HepG2 (cell line): ENCODE measurements at regions not wholly inside any gene's neighbourhood (a gene's known extent, or its start where the extent isn't known, plus 50 kb on each side); places are given as distances from the start of the nearest gene placed in this dataset.

Experiments used
- ATAC-seq: fragments of 200-7000 bp; cut with Tn5 transposase; 3 replicates; pipeline ENCODE4 v1.9.1; 2020; ENCODE audit warnings: mild to moderate bottlenecking, moderate library complexity
- BruUV-seq: library from RNA; stranded (reverse); fragments of 400-500 nt; replicated peaks from 2 replicates; lab custom pipeline; 2021; lab: Mats Ljungman, UMichigan
- CTCF ChIA-PET: fragments of 300-600 bp; formaldehyde crosslinking; extraction: SDS; loops from one replicate; lab custom pipeline; 2021; ENCODE audit warnings: low total read pairs, inconsistent platforms, low intra/inter-chr PET ratio; lab: Yijun Ruan, JAX
- POLR2A ChIA-PET: fragments of 350-600 bp; sonication (Branson Sonifier 250); formaldehyde crosslinking; loops from one replicate; lab custom pipeline; 2020; ENCODE audit warnings: antibody characterized with exemption, inconsistent platforms; lab: Yijun Ruan, JAX
- DNase-seq: peaks from one replicate; pipeline ENCODE4 v3.0.0-alpha.2; 2015; ENCODE audit warnings: low spot score
- FAIRE-seq: peaks from 3 replicates; lab custom pipeline; 2011; peaks lifted over from hg19 to GRCh38; lab: Jason Lieb, UNC
- H2AFZ ChIP-seq: one replicate; pipeline ENCODE4 v1.6.1; 2011; ENCODE audit warnings: low read length, inconsistent platforms
- H3K27ac ChIP-seq: fragments of 300-600 bp; 3 replicates; pipeline ENCODE4 v1.8.0; 2011; ENCODE audit warnings: mixed run types, mild to moderate bottlenecking, mixed read lengths, low read length, inconsistent platforms; ENCODE audit not compliant: insufficient read depth; ENCODE audit errors: extremely low read length
- H3K27me3 ChIP-seq, 2 experiments: fragments of 200-600 bp in 1 of 2; 2 replicates in 1 of 2; 3 replicates in 1 of 2; pipeline versions ENCODE4 v1.6.0 to v1.8.0; 2011; ENCODE audit warnings: low read length in 2 of 2, mild to moderate bottlenecking in 2 of 2, moderate library complexity in 2 of 2, inconsistent platforms in 1 of 2; ENCODE audit not compliant: insufficient read depth in 2 of 2, control insufficient read depth in 1 of 2
- H3K36me3 ChIP-seq, 2 experiments: fragments of 200-600 bp in 1 of 2; replicated peaks in 1 of 2; 2 replicates in 1 of 2; 3 replicates in 1 of 2; pipeline versions ENCODE4 v1.5.1 to v1.8.0; 2011; ENCODE audit warnings: low read length in 2 of 2, inconsistent platforms in 1 of 2; ENCODE audit not compliant: insufficient read depth in 2 of 2, control insufficient read depth in 1 of 2
- H3K4me1 ChIP-seq: 2 replicates; pipeline ENCODE4 v1.5.1; 2012; ENCODE audit warnings: low read length, inconsistent platforms; ENCODE audit not compliant: insufficient read depth
- H3K4me2 ChIP-seq: 2 replicates; pipeline ENCODE4 v1.6.0; 2011; ENCODE audit warnings: low read depth, low read length, inconsistent platforms
- H3K4me3 ChIP-seq, 3 experiments: fragments of 200-600 bp in 1 of 3; sonication (generic), shearing (Covaris generic) in 1 of 3; replicated peaks in 1 of 3; 2 replicates each; pipeline ENCODE4 v1.5.1; 2011 to 2016; ENCODE audit warnings: low read length in 3 of 3, inconsistent platforms in 2 of 3, low read depth in 2 of 3, mild to moderate bottlenecking in 2 of 3, control low read depth in 1 of 3, mixed read lengths in 1 of 3; ENCODE audit not compliant: insufficient read depth in 1 of 3
- H3K79me2 ChIP-seq: one replicate; pipeline ENCODE4 v1.6.1; 2011; ENCODE audit warnings: low read length, inconsistent platforms; ENCODE audit not compliant: insufficient read depth
- H3K9ac ChIP-seq: 2 replicates; pipeline ENCODE4 v1.6.0; 2011; ENCODE audit warnings: mild to moderate bottlenecking, low read depth, low read length, inconsistent platforms; ENCODE audit not compliant: insufficient read depth
- H3K9me3 ChIP-seq: 2 replicates; pipeline ENCODE4 v1.5.1; 2012; ENCODE audit warnings: mild to moderate bottlenecking, low read length
- H4K20me1 ChIP-seq: 2 replicates; pipeline ENCODE4 v1.6.0; 2011; ENCODE audit warnings: inconsistent platforms, mild to moderate bottlenecking, low read length, moderate library complexity; ENCODE audit not compliant: insufficient read depth
- CEBPB ChIP-seq: IDR thresholded peaks from 2 replicates; pipeline ENCODE4 v1.6.1; 2011; ENCODE audit warnings: low read depth, low read length, improper control_type of control experiment, borderline replicate concordance
- JUNB ChIP-seq: sonication (generic); formaldehyde crosslinking; IDR thresholded peaks from 2 replicates; pipeline ENCODE4 v1.8.0; 2022; ENCODE audit warnings: missing genetic modification reagents, mild to moderate bottlenecking, borderline replicate concordance
- SRY ChIP-seq: sonication (generic); formaldehyde crosslinking; IDR thresholded peaks from 2 replicates; pipeline ENCODE4 v1.8.0; 2022; ENCODE audit warnings: mild to moderate bottlenecking, missing genetic modification reagents
- SSRP1 ChIP-seq: IDR thresholded peaks from 2 replicates; pipeline ENCODE4 v1.6.1; 2016; ENCODE audit warnings: control low read depth
- ZNF331 ChIP-seq: sonication (generic); formaldehyde crosslinking; IDR thresholded peaks from 2 replicates; pipeline ENCODE4 v1.4.0; 2020; ENCODE audit warnings: missing genetic modification reagents
- ZNF570 ChIP-seq: sonication (generic); formaldehyde crosslinking; IDR thresholded peaks from 2 replicates; pipeline ENCODE4 v1.4.0; 2020; ENCODE audit warnings: mild to moderate bottlenecking, missing genetic modification reagents, borderline replicate concordance
- ZNF746 ChIP-seq: sonication (generic); formaldehyde crosslinking; IDR thresholded peaks from 2 replicates; pipeline ENCODE4 v1.8.0; 2022; ENCODE audit warnings: mild to moderate bottlenecking, missing genetic modification reagents
- ZSCAN12 ChIP-seq: sonication (generic); formaldehyde crosslinking; IDR thresholded peaks from 2 replicates; pipeline ENCODE4 v1.9.0; 2021; ENCODE audit warnings: mild to moderate bottlenecking, missing genetic modification reagents
- WGBS: methylation state at CpG from one replicate; pipeline ENCODE4 v1.1.6; 2017; ENCODE audit warnings: low lambda C conversion rate; 5-methylcytosine and 5-hydroxymethylcytosine counted together
- in situ Hi-C: cut with HindIII; loops from 2 replicates; pipeline ENCODE4 v1.10.0; 2017; ENCODE audit warnings: low pct_unique_long_range_greater_than_20kb; ENCODE audit not compliant: extremely low pct_ligation_motif_present
- intact Hi-C: fragments of 100-400 bp; cut with micrococcal nuclease; formaldehyde crosslinking; loops from one replicate; pipeline ENCODE4 v1.10.0; 2022; ENCODE audit not compliant: unreplicated experiment
- TF ChIP-seq, protein P1 (sequence below), 2 experiments: fragments of 450-650 bp in 1 of 2; sonication (generic) in 1 of 2; formaldehyde crosslinking in 1 of 2; IDR thresholded peaks; 2 replicates each; pipeline versions ENCODE4 v1.6.1 to v1.8.0; 2016 to 2022; ENCODE audit warnings: antibody characterized with exemption in 1 of 2, mild to moderate bottlenecking in 1 of 2, missing genetic modification reagents in 1 of 2
- TF ChIP-seq, protein P2 (sequence below): sonication (generic); formaldehyde crosslinking; IDR thresholded peaks from 2 replicates; pipeline ENCODE4 v1.4.0; 2020; ENCODE audit warnings: missing genetic modification reagents, borderline replicate concordance

DNA sequence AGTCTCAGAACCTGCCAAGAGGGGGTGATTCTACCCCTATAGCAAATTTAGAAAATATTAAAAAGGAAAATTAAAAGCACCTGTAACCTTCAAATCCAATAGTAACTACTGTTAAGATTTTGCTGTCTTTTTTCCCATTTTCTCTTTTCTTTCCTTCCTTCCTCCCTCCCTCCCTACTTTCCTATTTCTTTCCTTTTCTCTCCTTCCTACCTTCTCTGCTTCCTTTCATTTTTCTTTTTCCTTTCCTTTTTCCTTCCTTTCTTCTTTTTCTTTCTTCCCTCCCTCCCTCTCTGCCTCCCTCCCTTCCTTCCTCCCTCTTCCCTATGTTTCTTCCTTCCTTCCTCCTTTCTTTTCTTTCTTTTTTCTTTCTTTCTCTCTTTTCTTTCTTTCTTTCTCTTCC, 120.2 kb upstream of the KCTD7 start (continued):
- TF ChIP-seq, protein P1, sequence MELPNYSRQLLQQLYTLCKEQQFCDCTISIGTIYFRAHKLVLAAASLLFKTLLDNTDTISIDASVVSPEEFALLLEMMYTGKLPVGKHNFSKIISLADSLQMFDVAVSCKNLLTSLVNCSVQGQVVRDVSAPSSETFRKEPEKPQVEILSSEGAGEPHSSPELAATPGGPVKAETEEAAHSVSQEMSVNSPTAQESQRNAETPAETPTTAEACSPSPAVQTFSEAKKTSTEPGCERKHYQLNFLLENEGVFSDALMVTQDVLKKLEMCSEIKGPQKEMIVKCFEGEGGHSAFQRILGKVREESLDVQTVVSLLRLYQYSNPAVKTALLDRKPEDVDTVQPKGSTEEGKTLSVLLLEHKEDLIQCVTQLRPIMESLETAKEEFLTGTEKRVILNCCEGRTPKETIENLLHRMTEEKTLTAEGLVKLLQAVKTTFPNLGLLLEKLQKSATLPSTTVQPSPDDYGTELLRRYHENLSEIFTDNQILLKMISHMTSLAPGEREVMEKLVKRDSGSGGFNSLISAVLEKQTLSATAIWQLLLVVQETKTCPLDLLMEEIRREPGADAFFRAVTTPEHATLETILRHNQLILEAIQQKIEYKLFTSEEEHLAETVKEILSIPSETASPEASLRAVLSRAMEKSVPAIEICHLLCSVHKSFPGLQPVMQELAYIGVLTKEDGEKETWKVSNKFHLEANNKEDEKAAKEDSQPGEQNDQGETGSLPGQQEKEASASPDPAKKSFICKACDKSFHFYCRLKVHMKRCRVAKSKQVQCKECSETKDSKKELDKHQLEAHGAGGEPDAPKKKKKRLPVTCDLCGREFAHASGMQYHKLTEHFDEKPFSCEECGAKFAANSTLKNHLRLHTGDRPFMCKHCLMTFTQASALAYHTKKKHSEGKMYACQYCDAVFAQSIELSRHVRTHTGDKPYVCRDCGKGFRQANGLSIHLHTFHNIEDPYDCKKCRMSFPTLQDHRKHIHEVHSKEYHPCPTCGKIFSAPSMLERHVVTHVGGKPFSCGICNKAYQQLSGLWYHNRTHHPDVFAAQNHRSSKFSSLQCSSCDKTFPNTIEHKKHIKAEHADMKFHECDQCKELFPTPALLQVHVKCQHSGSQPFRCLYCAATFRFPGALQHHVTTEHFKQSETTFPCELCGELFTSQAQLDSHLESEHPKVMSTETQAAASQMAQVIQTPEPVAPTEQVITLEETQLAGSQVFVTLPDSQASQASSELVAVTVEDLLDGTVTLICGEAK (IDR thresholded peaks at IDR 0.05) = 0 out of 2 replicates have a peak, but pooled peaks have one; percentile 2
- TF ChIP-seq, protein P1 (CRISPR knock-in tag; IDR thresholded peaks at IDR 0.05) = no peak

GRCh38 chr7:66514050-66514449, 114.6 kb upstream of the KCTD7 start:
- H3K4me1 ChIP-seq = peaks cover 21% of the 10 kb centered on the region
- intact Hi-C loops (no loop called here), in situ Hi-C loops (no loop called here)
- POLR2A ChIA-PET = interaction anchor here (4.2 kb wide), 1 partner anchor 20 kb away, joined by 28 read pairs; no protein-coding TSS in a partner anchor
- no peak overlapping the region for H2AFZ ChIP-seq
- WGBS = 58% methylated on average over 9 of the region's 9 CpGs
- H3K9ac ChIP-seq = no peak overlapping the region
- H3K36me3 ChIP-seq = no peaks in the 10 kb centered on the region
- H3K27me3 ChIP-seq = no peaks in the 10 kb centered on the region
- no peak for FAIRE-seq
- H3K4me3 ChIP-seq = no peak overlapping the region
- no peaks in the 10 kb centered on the region for H3K9me3 ChIP-seq
- no peak for ATAC-seq
- CTCF ChIA-PET = no interaction called here
- DNase-seq = no peak
- no TSS peak for BruUV-seq
- H4K20me1 ChIP-seq = no peaks in the 10 kb centered on the region
- no peak overlapping the region for H3K4me2 ChIP-seq
- no peaks in the 10 kb centered on the region for H3K79me2 ChIP-seq
- no peak overlapping the region for H3K27ac ChIP-seq
- TF ChIP-seq ZNF570 (CRISPR knock-in tag) = no peak
- TF ChIP-seq ZNF746 (CRISPR knock-in tag) = no peak
- no peak for TF ChIP-seq ZNF331
- no peak for TF ChIP-seq CEBPB
- TF ChIP-seq, protein P2, sequence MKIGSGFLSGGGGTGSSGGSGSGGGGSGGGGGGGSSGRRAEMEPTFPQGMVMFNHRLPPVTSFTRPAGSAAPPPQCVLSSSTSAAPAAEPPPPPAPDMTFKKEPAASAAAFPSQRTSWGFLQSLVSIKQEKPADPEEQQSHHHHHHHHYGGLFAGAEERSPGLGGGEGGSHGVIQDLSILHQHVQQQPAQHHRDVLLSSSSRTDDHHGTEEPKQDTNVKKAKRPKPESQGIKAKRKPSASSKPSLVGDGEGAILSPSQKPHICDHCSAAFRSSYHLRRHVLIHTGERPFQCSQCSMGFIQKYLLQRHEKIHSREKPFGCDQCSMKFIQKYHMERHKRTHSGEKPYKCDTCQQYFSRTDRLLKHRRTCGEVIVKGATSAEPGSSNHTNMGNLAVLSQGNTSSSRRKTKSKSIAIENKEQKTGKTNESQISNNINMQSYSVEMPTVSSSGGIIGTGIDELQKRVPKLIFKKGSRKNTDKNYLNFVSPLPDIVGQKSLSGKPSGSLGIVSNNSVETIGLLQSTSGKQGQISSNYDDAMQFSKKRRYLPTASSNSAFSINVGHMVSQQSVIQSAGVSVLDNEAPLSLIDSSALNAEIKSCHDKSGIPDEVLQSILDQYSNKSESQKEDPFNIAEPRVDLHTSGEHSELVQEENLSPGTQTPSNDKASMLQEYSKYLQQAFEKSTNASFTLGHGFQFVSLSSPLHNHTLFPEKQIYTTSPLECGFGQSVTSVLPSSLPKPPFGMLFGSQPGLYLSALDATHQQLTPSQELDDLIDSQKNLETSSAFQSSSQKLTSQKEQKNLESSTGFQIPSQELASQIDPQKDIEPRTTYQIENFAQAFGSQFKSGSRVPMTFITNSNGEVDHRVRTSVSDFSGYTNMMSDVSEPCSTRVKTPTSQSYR (CRISPR knock-in tag) = no peak
- no peak for TF ChIP-seq ZSCAN12 (CRISPR knock-in tag)
- TF ChIP-seq SRY = no peak
- no peak for TF ChIP-seq SSRP1 (CRISPR knock-in tag)
- no peak for TF ChIP-seq JUNB (CRISPR knock-in tag)
